ENCODE measurements at regions not wholly inside any gene's neighbourhood (a gene's known extent, or its start where the extent isn't known, plus 50 kb on each side); places are given as distances from the start of the nearest gene placed in this dataset.

- Histone ChIP-seq H4K20me1 (replicated peaks in 1 of 2; ENCODE audit: control insufficient read depth in 1 of 2, insufficient read depth in 2 of 2, low read length in 2 of 2) (no peaks in the 10 kb centered on the region), H3K9ac (replicated peaks in 1 of 4; ENCODE audit: extremely low read depth in 1 of 4, low read depth in 3 of 4, low read length in 3 of 4) (no peak overlapping the region), H2BK20ac (ENCODE audit: low read length) (no peak overlapping the region), H3K56ac (replicated peaks; ENCODE audit: insufficient read length, low read depth, low read length) (no peak overlapping the region), H3K23ac (ENCODE audit: insufficient read length) (no peak overlapping the region), H3K27ac (ENCODE audit: low read depth, low read length) (no peak overlapping the region), H2BK5ac (ENCODE audit: low read depth, low read length) (no peak overlapping the region), H4K91ac (replicated peaks; ENCODE audit: insufficient read length, low read length) (no peak overlapping the region), H3K4ac (replicated peaks; ENCODE audit: insufficient read length, low read depth, low read length) (no peak overlapping the region), H3K9me3 (ENCODE audit: insufficient read depth in 2 of 2, low read depth in 1 of 2, low read length in 1 of 2) (no peaks in the 10 kb centered on the region), H2AFZ (ENCODE audit: low read length) (no peak overlapping the region), H3K79me1 (ENCODE audit: low read depth, low read length) (no peaks in the 10 kb centered on the region), H4K8ac (ENCODE audit: extremely low read depth, insufficient read depth, low read length) (no peak overlapping the region), H3K79me2 (ENCODE audit: control insufficient read depth in 1 of 2, insufficient read depth in 2 of 2, low read length in 2 of 2) (no peaks in the 10 kb centered on the region), H3K18ac (ENCODE audit: extremely low read depth, low read length) (no peak overlapping the region), H3K14ac (ENCODE audit: insufficient read length) (no peak overlapping the region), H3K23me2 (ENCODE audit: low read depth, low read length) (no peaks in the 10 kb centered on the region), H3K4me2 (ENCODE audit: insufficient read depth in 1 of 2, low read depth in 2 of 2, low read length in 2 of 2) (no peak overlapping the region), H4K5ac (ENCODE audit: insufficient read length, low read depth, low read length) (no peak overlapping the region), H3K27me3 (replicated peaks in 1 of 4; ENCODE audit: control insufficient read depth in 3 of 4, extremely low read depth in 1 of 4, insufficient read depth in 3 of 4, low read length in 3 of 4) (no peaks in the 10 kb centered on the region), H3K36me3 (ENCODE audit: control insufficient read depth in 2 of 4, insufficient read depth in 4 of 4, low read length in 3 of 4) (no peaks in the 10 kb centered on the region), H2BK120ac (replicated peaks; ENCODE audit: low read depth, low read length) (no peak overlapping the region), H2AK5ac (ENCODE audit: low read depth, low read length) (no peak overlapping the region), H3K4me3 (ENCODE audit: extremely low read depth in 1 of 4, insufficient read depth in 2 of 4, low read depth in 3 of 4, low read length in 4 of 4) (no peak overlapping the region), H3K4me1 (replicated peaks in 1 of 4; ENCODE audit: control insufficient read depth in 3 of 4, insufficient read depth in 4 of 4, low read length in 3 of 4) (peaks cover 0 to 3% (median under 1%) of the 10 kb centered on the region in 4 experiments; a peak in 2 of 7 replicates), H2BK15ac (ENCODE audit: low read length) (no peak overlapping the region), H2BK12ac (ENCODE audit: low read depth, low read length) (no peak overlapping the region)
- DNase-seq (ENCODE audit: low read depth in 1 of 2, low spot score in 2 of 2) (no peak), FAIRE-seq (no peak)
- ChIA-PET POLR2A (ENCODE audit: partially characterized antibody) (no interaction called here), CTCF (ENCODE audit: partially characterized antibody) (interaction anchor here (1.3 kb wide), 1 partner anchor 60 kb away, joined by 3 read pairs; no protein-coding TSS in a partner anchor)
- 85% methylated on average over 3 of the region's 3 CpGs; no CpG with 5 or more reads in 1 of the 2 experiments for WGBS, 2 experiments (ENCODE audit: extremely low coverage in 1 of 2, insufficient coverage in 1 of 2, insufficient read length in 1 of 2, insufficient replicate concordance in 2 of 2, low coverage in 1 of 2, low lambda C conversion rate in 2 of 2, missing lambda C conversion rate in 1 of 2)
- no peak for TF ChIP-seq PHF8 (conservative IDR thresholded peaks at IDR 0.05; ENCODE audit: low read depth, low read length)
- no peak for TF ChIP-seq RNF2 (IDR thresholded peaks at IDR 0.05; ENCODE audit: borderline replicate concordance, low read depth, low read length, missing control alignments, poor library complexity, severe bottlenecking)
- TF ChIP-seq BCL11A (IDR thresholded peaks at IDR 0.05; ENCODE audit: low read depth in 2 of 2, low read length in 2 of 2) = no peak
- no peak for TF ChIP-seq TAF7 (optimal IDR thresholded peaks at IDR 0.05; ENCODE audit: borderline replicate concordance, low read depth, low read length)
- no peak for TF ChIP-seq CTCF (IDR thresholded peaks at IDR 0.05; ENCODE audit: control extremely low read depth in 1 of 3, insufficient read depth in 1 of 3, low read depth in 1 of 3, low read length in 3 of 3)
- TF ChIP-seq FOSL1 (IDR thresholded peaks at IDR 0.05; ENCODE audit: insufficient read depth, low read depth, low read length) = no peak
- TF ChIP-seq POLR2A (IDR thresholded peaks at IDR 0.05; ENCODE audit: control extremely low read depth in 1 of 2, low read depth in 2 of 2, low read length in 2 of 2) = no peak
- TF ChIP-seq MAFK (IDR thresholded peaks at IDR 0.05; ENCODE audit: low read depth, low read length) = no peak
- no peak for TF ChIP-seq CTBP2 (IDR thresholded peaks at IDR 0.05; ENCODE audit: borderline replicate concordance, insufficient read depth, insufficient read length, low read length)
- no peak for TF ChIP-seq BRCA1 (IDR thresholded peaks at IDR 0.05; ENCODE audit: low read depth, low read length)
- TF ChIP-seq KDM1A (IDR thresholded peaks at IDR 0.05; ENCODE audit: borderline replicate concordance, low read length) = no peak
Observed at GRCh38 chr2:195238826-195239225, 418.2 kb upstream of the SLC39A10 start.
